COLO829 (cell line): ENCODE measurements at regions not wholly inside any gene's neighbourhood (a gene's known extent, or its start where the extent isn't known, plus 50 kb on each side); places are given as distances from the start of the nearest gene placed in this dataset.
"Not testable (repeated sequence)": the region's sequence is repeated elsewhere in the genome, so short reads cannot be mapped to it uniquely, and the experiment has no call there.

Experiments used
- DNase-seq: peaks from one replicate; pipeline ENCODE4 v3.0.0; 2012; ENCODE audit warnings: low spot score

DNA sequence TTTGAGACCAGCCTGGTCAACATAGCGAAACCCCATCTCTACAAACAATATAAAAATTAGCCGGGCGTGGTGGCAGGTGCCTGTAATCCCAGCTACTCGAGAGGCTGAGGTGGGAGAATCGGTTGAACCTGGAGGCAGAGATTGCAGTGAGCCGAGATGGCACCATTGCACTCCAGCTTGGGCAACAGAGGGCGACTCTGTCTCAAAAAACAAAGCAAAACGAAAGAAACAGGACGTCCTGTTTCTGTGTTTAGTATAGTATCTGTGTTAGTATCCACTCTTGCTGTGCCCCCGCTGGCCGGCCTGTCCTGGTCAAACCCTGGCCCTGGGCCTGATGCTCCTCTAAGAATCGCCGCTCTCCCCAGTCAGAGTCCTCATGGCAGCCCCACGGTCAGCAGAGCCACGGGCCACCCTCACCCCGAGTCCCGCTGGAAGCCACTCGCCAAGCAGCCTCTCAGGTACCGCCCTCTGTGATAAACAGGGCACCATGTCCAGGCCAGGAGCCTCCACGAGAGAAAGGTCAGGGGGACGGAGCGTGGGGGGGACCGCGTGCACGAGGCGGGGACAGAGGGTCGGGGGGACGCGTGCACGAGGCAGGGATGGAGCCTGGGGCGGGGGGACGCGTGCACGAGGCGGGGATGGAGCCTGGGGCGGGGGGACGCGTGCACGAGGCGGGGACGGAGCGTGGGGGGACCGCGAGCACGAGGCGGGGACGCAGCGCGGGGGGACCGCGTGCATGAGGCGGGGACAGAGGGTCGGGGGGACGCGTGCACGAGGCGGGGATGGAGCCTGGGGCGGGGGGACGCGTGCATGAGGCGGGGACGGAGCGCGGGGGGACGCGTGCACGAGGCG, 384.5 kb downstream of the SMOC2 start:
- no peak for DNase-seq

DNA sequence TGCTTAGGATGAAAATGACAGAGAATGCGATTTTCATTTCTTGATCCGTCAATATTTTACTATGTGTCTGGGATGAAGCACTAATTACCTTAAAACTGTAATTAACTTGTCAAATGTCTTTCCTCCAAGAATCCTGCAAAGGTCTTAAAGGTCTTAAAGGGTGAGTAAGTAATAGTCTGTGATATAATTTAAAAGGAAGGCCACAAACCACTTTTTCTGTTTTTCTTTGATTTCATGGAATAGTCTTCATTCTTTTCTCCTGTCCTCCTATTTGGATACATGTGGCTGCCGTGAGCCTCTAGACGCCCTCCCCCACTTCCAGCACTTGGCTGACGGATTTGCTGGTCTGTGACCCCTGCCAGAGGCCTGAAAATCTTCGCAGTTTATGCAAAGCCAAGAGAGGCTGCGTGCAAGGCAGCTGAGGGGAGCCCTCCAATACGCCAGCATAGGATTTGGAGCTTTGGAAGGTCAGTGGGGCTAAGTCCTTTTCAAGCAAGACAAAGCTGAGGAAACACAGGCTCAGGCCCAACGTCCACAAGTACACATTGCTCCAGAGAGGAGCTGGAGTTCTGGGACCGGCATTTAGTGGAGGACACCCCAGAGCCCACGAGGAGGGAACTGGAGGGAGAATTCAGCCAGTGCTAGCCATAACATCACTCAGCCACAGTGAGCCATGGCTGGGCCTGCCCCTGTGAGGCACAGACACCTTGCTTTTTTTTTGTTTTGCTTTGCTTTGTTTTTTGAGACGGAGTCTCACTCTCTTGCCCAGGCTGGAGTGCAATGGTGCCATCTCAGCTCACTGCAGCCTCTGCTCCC, 382.6 kb downstream of the SMOC2 start:
- DNase-seq = no peak

DNA sequence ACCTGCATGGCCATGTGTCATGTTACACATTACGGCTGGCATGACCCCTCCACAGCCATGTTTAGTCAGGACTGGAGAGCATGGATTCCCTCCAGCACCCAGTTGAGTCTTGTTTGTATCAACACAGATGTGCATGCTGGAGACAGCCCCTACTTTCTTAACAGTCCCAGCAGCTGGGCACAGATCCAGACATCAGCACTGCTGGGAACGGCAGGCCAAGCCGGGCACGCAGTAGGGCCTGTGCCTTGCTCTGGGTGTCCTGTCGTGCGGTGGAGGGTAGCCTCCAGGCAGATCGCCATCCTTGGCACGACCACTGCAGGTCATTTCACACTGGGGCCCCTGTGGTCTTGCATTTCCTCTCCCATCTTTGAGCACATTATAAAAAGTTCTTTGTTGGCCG, 381.4 kb downstream of the SMOC2 start:
- DNase-seq = no peak

DNA sequence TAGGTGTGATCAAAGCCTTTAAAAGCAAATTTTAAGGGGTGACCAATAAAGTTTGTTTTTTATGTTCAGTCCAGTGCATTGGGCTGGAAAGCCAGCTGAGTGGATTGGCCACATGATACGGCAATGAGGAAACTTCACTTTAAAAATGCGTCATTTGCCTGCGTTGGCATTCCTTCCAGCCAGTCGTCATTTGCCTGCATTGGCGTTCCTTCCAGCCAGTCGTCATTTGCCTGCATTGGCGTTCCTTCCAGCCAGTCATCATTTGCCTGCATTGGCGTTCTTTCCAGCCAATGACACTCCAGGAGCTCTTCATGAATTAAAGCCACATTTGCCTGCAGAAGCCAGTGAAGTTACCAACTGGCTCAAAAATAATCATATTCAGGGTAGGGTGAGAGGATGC, 378.6 kb downstream of the SMOC2 start:
- no peak for DNase-seq

DNA sequence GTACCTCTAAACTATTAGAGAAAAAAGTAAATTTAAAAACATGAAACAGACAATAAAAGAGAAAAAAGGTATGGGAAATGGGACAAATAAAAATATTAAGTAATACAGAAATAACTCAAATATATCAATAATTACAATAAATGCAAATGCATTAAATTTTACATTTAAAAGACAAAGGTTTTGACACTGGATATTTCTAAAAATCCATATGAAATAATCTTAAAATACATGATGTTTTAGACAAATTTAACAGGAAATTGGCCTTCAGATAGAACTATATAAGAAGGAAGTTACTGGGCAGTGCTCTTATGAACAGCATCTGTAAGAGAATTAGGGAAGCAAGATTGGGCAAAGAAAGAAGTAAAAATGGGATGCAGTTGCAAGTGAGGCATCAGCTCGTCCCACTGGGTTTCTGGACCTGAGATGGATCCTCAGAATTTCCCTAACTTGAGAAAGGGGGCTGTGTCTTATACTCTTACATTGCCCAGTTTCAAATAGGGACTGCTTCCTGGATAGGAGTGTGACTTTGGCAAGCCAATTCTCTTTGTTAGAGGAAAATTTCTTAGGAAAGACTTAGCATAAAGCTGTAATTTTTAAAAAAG, 376.7 kb downstream of the SMOC2 start:
- DNase-seq = no peak

DNA sequence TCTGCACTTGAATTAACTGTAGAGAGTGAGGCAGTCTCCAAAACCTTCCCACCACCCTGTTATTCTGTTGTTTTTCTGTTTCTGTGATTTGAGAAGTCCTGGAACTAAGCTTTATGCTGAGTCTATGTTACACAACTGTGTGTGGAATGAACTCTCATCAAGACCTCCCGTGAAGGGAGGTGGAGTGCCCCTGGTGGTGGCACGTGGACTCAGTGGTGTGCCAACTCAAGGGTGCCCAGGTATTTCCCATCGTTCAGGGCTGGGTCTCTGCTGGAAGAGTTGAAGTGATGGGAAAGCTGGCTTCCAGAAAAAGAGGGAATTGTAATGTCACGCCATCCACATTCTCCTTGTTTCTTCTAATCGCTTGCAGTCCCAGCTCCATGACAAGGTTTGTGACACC, 374.2 kb downstream of the SMOC2 start:
- no peak for DNase-seq

DNA sequence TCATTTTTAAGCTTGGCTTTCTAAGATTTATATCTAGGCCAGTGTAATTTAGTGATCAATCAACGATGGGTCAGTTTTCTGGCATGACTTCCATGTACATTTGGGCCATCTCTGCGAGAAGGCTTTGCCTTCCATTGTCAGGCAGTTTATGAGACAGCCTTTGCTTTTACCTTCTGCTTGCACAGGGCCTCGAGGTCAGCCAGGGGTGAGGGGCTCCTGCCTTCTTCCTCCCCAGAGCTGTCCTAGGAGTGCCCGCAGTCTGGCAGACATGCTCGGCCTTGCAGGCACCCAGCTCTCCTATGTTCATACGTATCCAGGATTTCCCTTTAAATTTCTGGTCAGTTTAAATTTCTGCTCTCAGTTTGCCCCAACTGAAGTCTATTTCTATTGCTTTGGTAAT, 367.2 kb downstream of the SMOC2 start:
- DNase-seq = no peak

DNA sequence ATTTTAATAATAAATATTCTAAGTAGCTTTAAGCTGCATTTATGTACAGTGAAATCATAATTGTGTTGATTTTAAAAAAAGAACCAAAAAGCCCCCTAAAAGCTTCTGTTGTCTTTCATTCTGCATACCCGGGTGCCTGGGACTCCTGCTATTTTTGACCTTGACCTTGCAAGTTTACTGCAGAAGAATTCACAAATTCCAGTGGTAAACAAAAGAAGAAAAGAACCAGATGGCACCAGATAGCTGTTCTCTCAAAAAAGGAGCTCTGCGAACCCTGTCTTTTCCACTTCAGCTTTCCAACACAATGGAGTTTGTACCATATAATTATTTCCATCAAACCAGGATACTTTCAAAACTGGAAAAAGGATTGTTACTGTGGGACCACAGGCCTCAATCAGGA, 363.3 kb downstream of the SMOC2 start:
- DNase-seq = no peak

DNA sequence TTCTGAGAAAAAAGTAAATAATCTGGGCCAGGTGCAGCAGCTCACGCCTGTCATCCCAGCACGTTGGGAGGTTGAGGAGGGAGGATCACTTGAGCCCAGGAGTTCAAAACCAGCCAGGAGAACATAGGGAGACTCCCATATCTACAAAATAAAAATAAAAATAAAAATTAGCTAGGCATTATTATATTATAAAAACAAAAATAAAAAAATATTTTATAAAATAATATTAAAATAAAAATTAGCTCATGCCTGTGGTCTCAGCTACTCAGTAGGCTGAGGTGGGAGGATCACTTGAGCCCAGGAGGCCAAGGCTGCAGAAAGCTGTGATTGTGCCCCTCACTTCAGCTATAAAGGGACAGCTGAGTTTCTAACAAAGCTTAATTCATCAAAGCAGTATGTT, 362.9 kb downstream of the SMOC2 start:
- no peak for DNase-seq

DNA sequence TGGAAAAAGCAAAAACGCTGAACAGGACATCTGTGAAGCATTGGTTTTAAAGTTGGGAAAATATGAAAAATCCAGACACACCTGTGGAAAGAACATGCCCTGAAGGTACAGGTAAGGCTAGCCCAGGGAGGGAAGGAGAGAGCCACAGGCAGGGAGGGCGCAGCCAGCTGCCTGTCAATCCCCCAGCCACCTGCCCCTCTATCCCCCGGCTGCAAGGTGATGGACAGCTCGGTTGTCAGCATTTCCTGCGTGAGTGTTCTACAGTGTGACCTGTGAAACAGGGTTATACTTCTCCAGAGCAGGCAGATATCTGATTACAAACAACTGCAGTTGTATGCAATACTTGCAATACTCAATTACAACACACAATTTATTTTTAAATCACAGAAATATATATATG, 358.1 kb downstream of the SMOC2 start:
- no peak for DNase-seq

DNA sequence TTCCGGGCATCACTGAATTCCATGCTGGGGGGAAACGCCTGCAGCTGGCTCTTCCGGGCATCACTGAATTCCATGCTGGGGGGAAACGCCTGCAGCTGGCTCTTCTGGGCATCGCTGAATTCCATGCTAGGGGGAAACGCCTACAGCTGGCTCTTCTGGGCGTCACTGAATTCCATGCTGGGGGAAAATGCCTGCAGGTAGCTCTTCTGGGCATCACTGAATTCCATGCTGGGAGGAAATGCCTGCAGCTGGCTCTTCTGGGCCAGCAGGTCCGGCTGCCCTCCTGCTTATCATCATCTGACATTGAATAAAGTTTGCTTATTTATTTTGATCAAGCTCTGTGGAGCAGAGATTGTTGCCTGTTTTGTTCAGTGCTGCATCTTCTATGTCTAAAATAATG, 355.1 kb downstream of the SMOC2 start:
- DNase-seq = no peak

DNA sequence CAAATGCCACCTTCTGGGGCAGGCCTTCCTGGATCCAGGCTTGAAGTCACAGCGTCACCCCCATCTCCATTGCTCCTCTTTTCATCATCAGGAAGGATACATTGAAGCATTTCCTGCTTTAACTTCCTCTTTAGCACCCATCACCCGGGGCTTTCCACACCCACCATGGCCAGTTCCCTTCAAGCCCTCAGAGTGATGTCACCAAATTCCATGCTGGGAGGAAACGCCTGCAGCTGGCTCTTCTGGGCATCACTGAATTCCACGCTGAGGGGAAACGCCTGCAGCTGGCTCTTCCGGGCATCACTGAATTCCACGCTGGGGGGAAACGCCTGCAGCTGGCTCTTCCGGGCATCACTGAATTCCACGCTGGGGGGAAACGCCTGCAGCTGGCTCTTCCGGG, 354.6 kb downstream of the SMOC2 start:
- not testable (repeated sequence) for DNase-seq

DNA sequence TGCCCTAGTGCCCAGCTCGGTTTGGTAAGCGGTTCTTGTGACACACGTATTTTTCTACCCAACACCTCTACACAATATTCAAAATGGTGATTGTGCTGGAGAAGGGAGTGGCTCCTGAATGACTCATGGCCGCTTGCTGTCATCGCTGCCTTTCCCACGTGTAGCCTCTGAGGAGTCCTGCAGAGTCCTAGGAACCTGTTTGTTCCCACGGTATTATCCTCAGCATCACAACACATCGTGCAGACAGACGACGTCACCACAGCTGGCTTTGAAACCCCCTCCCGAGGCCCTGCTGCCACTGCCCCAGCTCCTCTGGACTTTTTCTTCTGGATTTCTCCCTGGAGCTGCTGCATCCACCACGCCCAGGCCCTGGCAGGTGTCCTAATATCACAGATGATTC, 353.5 kb downstream of the SMOC2 start:
- no peak for DNase-seq

DNA sequence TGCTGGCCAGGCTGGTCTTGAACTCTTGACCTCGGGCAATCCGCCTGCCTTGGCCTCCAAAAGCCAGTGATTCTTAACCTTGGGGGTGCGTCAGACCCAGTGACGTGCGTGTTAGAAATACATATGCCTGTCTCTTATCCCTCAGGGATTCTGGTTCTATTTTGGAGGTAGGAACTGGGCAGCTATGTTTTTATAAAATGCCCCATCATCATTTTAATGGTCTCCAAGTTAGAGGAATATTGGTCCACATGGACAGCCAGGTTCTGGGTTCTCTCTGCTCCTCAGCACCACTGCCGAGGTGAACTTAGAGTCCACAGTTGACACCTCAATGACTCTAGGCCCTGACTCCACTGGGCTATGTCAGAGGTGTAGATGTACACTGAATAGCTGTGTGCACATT, 352.7 kb downstream of the SMOC2 start:
- no peak for DNase-seq

DNA sequence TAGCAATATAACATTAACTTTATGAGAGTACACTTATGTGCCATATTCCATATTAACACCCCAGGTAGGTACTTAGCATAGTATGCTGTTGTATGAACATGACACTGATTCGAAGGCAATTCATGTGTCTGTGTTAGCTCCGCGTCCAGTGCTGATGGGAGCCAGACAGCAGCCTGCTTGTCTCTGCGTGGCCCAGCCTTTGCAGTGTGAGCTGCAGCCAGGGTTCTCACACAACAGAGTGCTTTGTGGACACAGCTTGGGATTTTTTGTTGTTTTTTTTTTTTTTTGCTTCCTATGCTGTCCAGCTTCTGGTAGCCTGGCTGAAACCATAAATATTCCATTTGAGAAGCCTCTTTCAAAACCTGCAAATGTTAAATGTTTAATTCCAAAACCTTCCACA, 350.9 kb downstream of the SMOC2 start:
- no peak for DNase-seq

DNA sequence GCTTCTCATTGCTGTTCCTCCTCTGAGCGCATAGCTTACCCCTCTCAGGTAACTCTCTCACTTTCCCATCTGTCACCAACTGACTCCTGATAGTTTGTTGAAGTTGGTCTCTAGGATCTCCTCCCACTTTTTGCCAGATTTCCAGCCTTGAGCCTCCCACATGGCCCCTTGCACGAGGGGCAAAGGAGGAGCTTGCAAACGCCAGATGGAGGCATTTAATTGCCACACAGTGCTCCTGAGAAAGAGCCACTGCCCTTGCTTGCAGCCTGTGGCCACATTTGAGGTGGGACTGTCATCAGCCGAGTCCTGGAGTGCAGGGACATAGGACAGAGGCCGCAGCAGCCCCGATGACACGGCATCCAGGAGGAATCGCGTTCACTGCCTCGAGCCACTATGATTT, 348.7 kb downstream of the SMOC2 start:
- DNase-seq = no peak

DNA sequence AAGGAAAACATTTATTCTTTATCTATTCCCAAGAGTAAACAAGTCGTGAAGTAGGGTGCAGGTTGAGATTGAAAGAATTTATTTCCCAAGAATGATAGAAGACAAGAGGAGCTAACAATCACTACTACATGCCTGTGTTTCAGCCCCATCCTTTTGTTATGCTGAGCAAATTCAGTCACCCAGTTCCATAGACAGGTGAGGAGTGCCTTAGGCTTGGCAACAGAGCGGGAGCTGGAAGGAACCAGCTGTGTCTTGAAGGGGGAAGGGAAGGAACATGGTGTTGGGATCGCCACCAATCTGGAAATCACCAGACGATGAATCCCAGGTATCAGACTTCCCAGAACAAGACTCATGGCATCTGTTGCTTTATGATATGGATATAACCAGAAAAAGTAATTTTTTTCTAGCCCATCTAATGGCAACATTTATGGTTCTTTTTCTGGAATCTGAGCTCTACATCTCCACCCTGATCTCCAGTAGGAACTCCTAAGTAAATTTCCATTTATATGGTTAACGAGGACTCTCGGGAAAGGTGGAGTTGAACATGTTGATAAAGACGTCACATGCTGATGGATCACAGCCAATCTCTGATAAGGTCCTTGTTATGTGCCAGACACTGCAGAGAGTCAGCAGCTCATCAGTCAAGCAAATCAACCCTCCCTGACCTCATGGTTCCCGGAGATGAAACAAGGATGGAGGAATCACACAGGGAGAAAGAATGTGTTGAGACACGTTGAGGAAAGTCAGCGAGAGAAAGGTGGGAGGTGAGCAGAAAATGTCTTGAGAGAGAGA, 344.9 kb downstream of the SMOC2 start:
- DNase-seq = no peak

DNA sequence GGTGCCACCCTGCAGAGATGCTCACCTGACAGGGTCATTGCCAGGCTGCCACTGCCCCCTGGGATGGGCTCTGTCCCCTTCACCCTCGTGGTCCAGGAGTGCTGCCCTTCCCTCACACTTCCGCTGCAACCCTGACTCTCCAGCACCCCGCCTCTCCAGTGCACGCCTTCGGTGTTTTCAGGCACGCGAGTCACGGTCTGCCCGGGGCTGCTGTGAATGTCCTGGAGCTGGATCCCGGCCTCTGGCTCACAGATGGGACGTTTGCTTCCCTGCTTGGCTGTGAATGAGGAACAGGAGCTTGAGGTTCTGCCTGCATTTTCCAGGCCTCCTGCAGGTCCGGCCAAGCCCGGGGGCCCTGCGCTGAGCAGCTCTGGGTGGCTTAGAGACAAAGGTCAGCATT, 343.4 kb downstream of the SMOC2 start:
- no peak for DNase-seq

DNA sequence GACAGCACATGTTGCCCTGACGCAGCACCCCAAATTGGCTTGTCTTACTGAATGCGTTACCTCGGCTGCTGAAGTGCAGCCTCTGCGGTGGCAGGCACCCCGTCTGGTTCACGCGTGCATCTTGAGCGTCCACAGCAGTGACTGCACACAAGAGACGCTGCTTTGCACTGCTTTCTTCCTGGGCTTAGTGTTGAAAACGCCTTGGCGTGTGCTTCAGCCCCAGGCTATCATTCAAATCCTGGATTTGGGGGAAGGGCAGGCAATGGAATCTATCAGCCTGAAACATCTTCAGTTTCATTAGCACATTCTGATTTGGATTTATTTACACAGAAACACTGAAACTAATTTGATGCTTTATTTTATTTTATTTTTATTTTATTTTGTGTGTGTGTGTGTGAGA, 342.7 kb downstream of the SMOC2 start:
- DNase-seq = no peak

DNA sequence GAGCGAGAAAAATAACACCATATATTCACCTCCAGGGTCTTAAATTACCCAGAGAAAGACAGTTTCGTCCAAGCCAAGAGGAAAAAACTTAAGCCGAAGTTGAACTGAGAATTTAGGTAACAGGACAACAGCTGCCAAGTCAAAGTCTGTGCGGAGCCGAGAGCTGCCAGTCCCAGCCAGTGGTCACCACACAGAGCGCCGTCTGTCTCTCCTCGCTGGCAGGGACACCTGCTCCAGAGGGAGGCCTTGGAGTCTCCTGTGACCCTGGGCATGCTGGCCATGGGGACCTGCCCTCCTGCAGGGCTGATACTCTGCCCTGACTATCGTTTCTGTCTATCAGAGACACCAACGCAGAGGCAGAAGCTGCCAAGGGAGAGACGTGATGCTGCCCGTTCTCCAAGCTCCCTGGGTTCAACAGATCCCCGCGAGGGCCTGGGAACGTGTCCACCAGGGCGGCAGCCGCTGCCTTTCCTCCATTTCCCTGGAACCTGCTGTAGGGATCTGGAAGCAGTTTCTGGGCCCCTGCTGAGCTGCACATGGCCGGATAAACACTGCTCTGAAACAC, 341.3 kb downstream of the SMOC2 start:
- no peak for DNase-seq

DNA sequence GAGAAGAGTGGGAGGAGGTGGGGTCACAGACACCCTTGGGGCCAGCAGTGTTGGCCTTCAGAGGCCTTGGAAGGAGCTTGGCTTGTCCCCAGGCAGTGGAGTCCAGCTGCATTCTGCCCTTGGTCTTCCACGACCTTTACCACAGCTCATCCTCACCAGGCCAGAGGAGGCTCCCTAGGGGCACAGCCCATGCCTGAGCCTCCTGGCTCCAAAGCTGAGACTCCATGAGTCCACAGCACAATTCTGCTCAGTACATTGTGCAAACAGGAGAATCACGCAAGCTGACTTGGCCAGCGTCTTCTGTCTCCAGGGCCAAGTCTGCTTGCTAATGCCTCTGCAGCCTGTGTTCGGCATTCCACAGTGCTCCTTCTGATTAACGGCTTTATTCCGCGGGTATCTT, 337.2 kb downstream of the SMOC2 start:
- DNase-seq = no peak

DNA sequence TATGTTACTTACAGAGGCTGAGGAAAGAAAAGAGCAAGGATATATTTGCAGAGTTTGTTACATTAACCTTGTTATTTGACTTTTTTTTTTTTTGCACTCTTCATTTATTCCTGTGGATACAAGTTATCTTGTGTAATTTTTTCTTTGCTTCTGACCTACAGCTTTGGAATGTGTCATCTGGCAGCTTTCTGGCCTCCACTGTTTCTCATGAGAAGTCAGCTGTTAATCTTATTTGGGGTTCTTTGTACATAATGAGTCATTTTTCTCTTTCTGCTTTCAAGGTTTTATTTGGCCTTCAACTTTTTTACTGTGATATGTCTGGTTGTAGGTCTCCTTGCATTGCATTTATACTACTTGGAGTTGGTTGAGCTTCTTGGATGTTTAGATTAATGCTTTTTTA, 333.4 kb downstream of the SMOC2 start:
- DNase-seq = no peak
